Fibroblast of the aortic adventitia (primary cell): ENCODE measurements at regions not wholly inside any gene's neighbourhood (a gene's known extent, or its start where the extent isn't known, plus 50 kb on each side); places are given as distances from the start of the nearest gene placed in this dataset.
"Not testable (repeated sequence)": the region's sequence is repeated elsewhere in the genome, so short reads cannot be mapped to it uniquely, and the experiment has no call there.

Source experiments
- DNase-seq: peaks from one replicate; pipeline ENCODE4 v3.0.0-alpha.2; 2010; ENCODE audit warnings: low read depth
- H3K4me3 ChIP-seq: 2 replicates; pipeline ENCODE4 v1.5.1; 2011; ENCODE audit warnings: low read depth, mild to moderate bottlenecking, control low read depth, low read length, moderate library complexity
- CTCF ChIP-seq: IDR thresholded peaks from 2 replicates; pipeline ENCODE4 v1.5.1; 2011; ENCODE audit warnings: mild to moderate bottlenecking, low read length, control low read depth, inconsistent platforms; ENCODE audit not compliant: insufficient read depth

- no peak for TF ChIP-seq CTCF
- H3K4me3 ChIP-seq = no peak overlapping the region
- no peak for DNase-seq
These were observed 115.8 kb upstream of the VSTM2A start for GRCh38 chr7:54426406-54426805.

- TF ChIP-seq CTCF = no peak
- DNase-seq = no peak
These were observed 113.1 kb upstream of the VSTM2A start for GRCh38 chr7:54429111-54429510.

GRCh38 chr7:54439391-54439790, 102.8 kb upstream of the VSTM2A start:
- DNase-seq = no peak
- no peak overlapping the region for H3K4me3 ChIP-seq
- TF ChIP-seq CTCF = no peak

More at GRCh38 chr7:54429111-54429510, 113.1 kb upstream of the VSTM2A start:
- no peak overlapping the region for H3K4me3 ChIP-seq

- not testable (repeated sequence) for DNase-seq, H3K4me3 ChIP-seq
These were observed 98.0 kb upstream of the VSTM2A start for GRCh38 chr7:54444046-54444686.

GRCh38 chr7:54453168-54453567, 89.0 kb upstream of the VSTM2A start:
- DNase-seq, H3K4me3 ChIP-seq: not testable (repeated sequence)

- DNase-seq, H3K4me3 ChIP-seq: not testable (repeated sequence)
These were observed 87.5 kb upstream of the VSTM2A start for GRCh38 chr7:54454700-54455099.

- H3K4me3 ChIP-seq = no peak overlapping the region
- no peak for TF ChIP-seq CTCF
- DNase-seq = no peak
These were observed 77.1 kb upstream of the VSTM2A start for GRCh38 chr7:54465095-54465494.

GRCh38 chr7:54469740-54470139, 72.4 kb upstream of the VSTM2A start:
- no peak for TF ChIP-seq CTCF
- no peak for DNase-seq
- H3K4me3 ChIP-seq = no peak overlapping the region
